Mucosa of descending colon (tissue), 3 donors: ENCODE measurements at regions not wholly inside any gene's neighbourhood (a gene's known extent, or its start where the extent isn't known, plus 50 kb on each side); places are given as distances from the start of the nearest gene placed in this dataset.

Experiments used
- ATAC-seq: fragments of 200-7000 bp; cut with Tn5 transposase; one replicate; pipeline ENCODE4 v1.9.1; 2020; ENCODE audit warnings: mild to moderate bottlenecking, moderate library complexity
- DNase-seq, 3 donors: peaks; one replicate each; pipeline ENCODE4 v3.0.0-alpha.2; 2020
- H3K36me3 ChIP-seq: fragments of 200-600 bp; one replicate; pipeline ENCODE4 v1.8.0; 2021; ENCODE audit warnings: low read depth, mild to moderate bottlenecking
- H3K4me1 ChIP-seq: fragments of 200-600 bp; one replicate; pipeline ENCODE4 v1.8.0; 2021; ENCODE audit warnings: low read depth, mild to moderate bottlenecking
- H3K4me3 ChIP-seq: fragments of 200-600 bp; one replicate; pipeline ENCODE4 v1.8.0; 2021; ENCODE audit warnings: mild to moderate bottlenecking
- H3K9me3 ChIP-seq: fragments of 200-600 bp; one replicate; pipeline ENCODE4 v1.8.0; 2021; ENCODE audit warnings: mild to moderate bottlenecking
- intact Hi-C, 2 donors: fragments of 100-400 bp; cut with DNase I in 1 of 2; cut with micrococcal nuclease in 1 of 2; formaldehyde crosslinking; loops; one replicate each; pipeline versions ENCODE4 v1.11.0 to v1.11.1; 2022; cut with DNase I, micrococcal nuclease
- TF ChIP-seq, protein P1 (sequence below): fragments of 200-600 bp; IDR thresholded peaks from one replicate; pipeline ENCODE4 v1.8.0; 2022; ENCODE audit warnings: antibody characterized with exemption, mild to moderate bottlenecking
- donor health status: DM: no; HTN: no; CAD: no; lungs with moderate emphysema.
- donor health status: DM: no; HTN: no; CAD: no.
- donor health status: DM: no; HTN: yes; CAD: no.

DNA sequence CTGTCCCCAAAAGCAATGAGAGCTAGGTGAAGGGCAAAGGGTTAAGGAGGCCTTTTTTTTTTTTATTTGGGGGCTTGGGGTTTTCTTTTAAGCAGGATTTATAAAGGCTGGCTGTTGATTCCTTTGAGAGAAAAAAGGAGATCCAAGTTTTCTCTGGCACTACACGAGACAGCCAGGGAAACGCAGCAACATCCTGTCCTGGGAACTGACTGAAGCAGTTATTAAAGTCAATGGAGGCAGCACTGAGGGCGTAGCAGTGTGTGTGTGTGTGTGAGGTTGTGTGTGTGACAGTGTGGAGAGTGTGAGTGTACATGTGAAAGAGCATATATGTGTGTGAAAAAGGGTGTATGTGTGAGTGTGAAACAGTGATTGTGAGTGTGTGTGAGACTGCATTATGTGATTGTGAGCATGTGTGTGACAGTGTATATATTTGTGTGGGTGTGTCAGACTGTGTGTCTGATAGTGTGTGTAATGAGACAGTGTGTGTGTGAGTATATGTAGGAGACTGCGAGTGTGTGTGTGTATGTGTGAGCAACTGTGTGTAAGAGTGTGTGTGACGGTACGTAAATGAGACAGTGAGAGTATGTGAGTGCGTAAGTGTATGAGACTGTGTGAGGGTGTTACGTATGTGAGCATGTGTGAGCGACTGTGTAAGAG, 65.9 kb upstream of the TIAM1 start:
- intact Hi-C loops, result no loop called here
- DNase-seq (no peak), ATAC-seq (no peak)
- TF ChIP-seq, protein P1, sequence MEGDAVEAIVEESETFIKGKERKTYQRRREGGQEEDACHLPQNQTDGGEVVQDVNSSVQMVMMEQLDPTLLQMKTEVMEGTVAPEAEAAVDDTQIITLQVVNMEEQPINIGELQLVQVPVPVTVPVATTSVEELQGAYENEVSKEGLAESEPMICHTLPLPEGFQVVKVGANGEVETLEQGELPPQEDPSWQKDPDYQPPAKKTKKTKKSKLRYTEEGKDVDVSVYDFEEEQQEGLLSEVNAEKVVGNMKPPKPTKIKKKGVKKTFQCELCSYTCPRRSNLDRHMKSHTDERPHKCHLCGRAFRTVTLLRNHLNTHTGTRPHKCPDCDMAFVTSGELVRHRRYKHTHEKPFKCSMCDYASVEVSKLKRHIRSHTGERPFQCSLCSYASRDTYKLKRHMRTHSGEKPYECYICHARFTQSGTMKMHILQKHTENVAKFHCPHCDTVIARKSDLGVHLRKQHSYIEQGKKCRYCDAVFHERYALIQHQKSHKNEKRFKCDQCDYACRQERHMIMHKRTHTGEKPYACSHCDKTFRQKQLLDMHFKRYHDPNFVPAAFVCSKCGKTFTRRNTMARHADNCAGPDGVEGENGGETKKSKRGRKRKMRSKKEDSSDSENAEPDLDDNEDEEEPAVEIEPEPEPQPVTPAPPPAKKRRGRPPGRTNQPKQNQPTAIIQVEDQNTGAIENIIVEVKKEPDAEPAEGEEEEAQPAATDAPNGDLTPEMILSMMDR, result no peak
- no peaks in the 10 kb centered on the region for H3K9me3 ChIP-seq
- no peaks in the 10 kb centered on the region for H3K4me1 ChIP-seq
- no peaks in the 10 kb centered on the region for H3K36me3 ChIP-seq
- no peak overlapping the region for H3K4me3 ChIP-seq

DNA sequence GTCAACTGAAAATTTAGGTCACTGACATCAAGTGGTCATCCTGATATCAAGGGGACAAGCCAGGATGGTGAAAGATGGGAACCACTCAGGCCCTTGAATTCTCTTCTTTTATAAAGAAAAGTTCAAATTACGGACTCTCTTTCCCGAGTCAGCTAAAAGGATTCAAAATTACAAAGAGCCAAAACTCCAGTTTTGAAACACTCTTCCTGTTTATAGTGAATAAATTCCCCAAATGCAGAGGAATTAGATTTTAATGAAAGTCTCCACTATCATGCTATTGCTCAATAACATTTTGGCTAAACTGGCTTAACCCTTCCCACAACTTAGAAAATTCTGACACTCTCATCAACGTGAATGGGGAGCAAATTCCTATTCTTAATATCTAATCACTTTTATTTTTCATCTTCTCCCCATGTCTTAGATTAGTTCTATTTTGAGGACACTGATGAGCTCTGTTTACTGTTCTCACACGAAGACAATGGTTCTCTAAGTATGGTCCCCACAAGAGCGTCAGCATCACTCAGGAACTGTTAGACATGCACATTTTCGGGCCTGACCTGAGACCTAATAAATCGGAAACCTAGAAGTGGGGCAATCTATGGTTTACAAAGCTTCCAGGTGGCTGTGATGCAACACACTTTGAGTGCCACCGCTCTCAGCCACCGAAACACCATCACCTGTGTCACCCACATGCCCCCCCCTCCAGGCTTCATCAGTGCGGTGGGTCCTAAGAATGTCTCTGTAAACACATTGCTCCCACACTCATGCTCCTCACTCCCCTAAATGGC, 64.4 kb upstream of the TIAM1 start:
- H3K4me3 ChIP-seq, result no peak overlapping the region
- no peaks in the 10 kb centered on the region for H3K4me1 ChIP-seq
- ATAC-seq (no peak), DNase-seq (no peak)
- intact Hi-C loops, result no loop called here
- H3K9me3 ChIP-seq, result no peaks in the 10 kb centered on the region
- TF ChIP-seq, protein P1, result no peak
- no peaks in the 10 kb centered on the region for H3K36me3 ChIP-seq

DNA sequence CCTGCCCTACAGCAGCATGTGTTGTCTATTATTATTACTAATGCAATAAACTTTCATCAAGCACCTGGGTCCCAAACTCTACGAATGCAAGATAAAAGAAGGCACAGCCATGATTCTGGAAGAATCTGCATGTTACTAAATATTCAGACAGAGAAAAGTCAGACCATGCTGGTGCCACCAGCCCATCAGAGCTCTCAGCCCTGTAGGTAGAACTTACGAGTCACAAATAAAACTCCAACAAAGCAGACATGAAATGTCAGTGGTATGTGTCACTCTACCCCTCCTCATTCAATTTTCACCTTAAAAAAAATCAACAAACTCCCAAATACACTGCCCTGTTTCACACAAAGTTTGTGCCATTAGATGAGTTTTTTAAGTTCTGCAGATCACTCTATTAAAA, 62.4 kb upstream of the TIAM1 start:
- H3K9me3 ChIP-seq, result no peaks in the 10 kb centered on the region
- no peaks in the 10 kb centered on the region for H3K4me1 ChIP-seq
- DNase-seq (no peak), ATAC-seq (no peak)
- no peak overlapping the region for H3K4me3 ChIP-seq
- H3K36me3 ChIP-seq, result no peaks in the 10 kb centered on the region
- TF ChIP-seq, protein P1, result no peak
- intact Hi-C loops, result no loop called here

DNA sequence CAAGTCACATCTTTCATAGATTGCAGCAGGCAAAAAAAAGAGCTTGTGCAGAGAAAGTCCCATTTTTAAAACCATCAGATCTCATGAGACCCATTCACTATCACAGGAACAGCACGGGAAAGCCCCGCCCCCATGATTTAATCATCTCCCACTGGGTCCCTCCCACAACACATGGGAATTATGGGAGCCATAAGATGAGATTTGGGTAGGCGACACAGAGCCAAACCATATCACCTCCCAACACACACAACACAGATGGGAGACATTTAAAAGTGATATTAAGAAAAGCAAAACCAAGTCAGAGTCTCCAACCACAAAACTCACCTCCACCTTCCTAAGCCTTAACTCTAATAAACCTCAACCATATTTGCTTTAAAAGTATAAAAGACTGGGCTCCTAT, 61.5 kb upstream of the TIAM1 start:
- no peaks in the 10 kb centered on the region for H3K4me1 ChIP-seq
- no peak for DNase-seq
- H3K4me3 ChIP-seq, result no peak overlapping the region
- intact Hi-C loops, result no loop called here
- no peaks in the 10 kb centered on the region for H3K36me3 ChIP-seq
- TF ChIP-seq, protein P1, result no peak
- ATAC-seq, result no peak
- no peaks in the 10 kb centered on the region for H3K9me3 ChIP-seq

DNA sequence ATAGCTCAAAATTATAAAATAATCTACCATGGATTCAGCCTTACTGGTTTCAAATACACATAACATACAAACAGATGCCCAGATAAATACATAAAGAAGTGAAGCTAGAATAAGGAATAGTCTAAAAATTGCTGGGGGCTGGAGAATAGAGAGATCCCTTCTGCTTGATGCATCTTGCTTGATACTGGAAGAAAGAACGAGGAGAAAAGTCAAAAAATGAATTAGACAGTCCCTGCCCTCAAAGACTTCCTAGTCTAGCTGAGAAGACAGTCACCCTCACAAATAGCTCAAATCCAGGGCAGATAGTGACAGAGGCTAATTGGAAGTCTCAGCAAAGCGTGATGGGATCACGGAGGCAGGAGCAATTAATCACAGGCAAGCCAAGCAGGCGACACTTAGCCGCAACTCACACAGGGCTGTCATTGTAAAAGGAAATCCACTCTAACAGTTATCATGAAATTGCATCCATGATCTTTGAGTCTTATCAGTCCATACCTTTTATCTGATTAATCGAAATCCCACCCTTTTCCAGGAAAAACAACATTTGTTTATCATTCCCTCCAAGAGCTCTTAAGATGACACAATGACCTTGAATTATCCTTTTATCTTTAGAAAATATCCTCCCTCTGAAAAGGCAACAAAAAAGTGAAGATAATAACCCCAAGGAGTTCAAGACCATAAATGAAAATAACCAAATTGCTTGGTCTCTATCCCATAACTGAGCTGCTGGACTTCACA, 59.7 kb upstream of the TIAM1 start:
- no peaks in the 10 kb centered on the region for H3K36me3 ChIP-seq
- TF ChIP-seq, protein P1, result no peak
- no peak for ATAC-seq
- DNase-seq, result no peak
- no peaks in the 10 kb centered on the region for H3K4me1 ChIP-seq
- no peak overlapping the region for H3K4me3 ChIP-seq
- intact Hi-C loops, result no loop called here
- H3K9me3 ChIP-seq, result no peaks in the 10 kb centered on the region
